G401 (cell line): ENCODE measurements at regions not wholly inside any gene's neighbourhood (a gene's known extent, or its start where the extent isn't known, plus 50 kb on each side); places are given as distances from the start of the nearest gene placed in this dataset.
"Not testable (repeated sequence)": the region's sequence is repeated elsewhere in the genome, so short reads cannot be mapped to it uniquely, and the experiment has no call there.

Experiments used
- DNase-seq: peaks from one replicate; pipeline ENCODE4 v3.0.0-alpha.2; 2015; ENCODE audit warnings: low spot score
- in situ Hi-C: cut with HindIII; loops from 2 replicates; pipeline ENCODE4 v1.10.0; 2016; ENCODE audit warnings: low sequenced_read_pairs, mixed read lengths

DNA sequence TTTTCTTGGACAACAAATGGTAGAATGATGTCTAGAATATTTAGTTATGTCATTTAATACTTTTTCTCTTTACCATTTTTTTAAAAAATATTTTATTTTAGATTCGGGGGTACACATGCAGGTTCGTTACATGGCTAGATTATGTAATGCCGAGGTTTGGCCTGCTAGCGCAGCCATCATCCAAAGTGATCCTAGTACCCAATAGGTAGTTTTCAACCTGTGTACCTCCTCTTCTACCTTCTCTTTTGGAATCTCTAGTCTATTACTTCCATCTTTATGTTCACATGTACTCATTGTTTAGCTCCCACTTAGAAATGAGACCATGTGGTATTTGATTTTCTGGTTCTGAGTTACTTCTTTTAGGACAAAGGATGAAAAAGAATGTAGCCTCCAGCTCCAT is 100.2 kb upstream of the TPTE start:
- DNase-seq, in situ Hi-C loops: not testable (repeated sequence)

DNA sequence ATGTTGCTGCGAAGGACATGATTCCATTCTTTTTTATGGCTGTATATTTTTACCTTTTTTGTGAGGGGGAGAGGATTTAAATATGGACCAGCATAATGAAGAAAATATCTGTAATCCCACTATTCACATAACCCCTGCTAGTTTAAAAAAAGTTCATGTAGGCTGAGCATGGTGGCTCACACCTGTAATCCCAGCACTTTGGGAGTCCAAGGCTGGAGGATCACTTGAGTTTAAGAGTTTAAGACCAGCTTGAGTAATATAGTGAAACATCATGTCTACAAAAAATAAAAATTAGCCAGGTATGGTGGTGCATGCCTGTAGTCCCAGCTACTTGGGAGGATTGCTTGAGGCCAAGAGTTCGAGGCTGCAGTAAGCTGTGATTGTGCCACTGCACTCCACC is 99.8 kb upstream of the TPTE start:
- in situ Hi-C loops, DNase-seq: not testable (repeated sequence)

DNA sequence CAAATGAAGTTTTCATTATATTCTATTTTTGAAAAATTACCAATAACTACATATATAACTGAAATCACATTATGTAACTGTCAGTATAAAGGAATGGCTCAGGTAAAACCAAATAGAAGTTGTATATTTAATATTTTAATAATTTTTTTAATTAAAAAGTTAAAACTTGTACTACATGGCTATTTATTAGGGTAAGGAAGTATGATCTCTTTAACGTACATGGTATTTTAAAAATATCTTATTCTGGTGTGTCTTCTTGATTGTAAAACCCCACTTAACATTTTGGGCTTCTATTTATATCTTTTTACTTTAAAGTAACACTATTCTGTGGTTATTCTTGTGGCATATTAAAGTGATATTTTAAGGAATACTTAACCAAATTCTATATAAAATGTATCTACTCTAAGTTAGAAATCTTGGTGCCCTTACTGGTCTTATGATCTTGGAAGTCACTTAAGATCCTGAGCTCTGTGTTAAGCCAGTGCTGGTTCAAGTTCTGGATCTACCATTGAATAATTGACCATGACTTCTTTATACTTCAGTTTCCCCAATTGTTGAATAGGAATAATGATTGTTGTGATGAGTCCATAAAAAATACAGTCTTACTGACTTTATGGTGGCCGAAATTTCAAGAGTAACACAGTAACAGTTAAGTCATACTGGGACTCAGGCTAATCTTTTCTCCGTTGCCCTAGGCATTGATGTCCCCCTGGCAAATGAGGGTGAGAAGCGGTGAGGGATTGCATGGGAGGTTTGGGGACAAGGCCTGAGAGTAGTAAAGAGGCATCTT is 97.1 kb upstream of the TPTE start:
- in situ Hi-C loops, DNase-seq: not testable (repeated sequence)

DNA sequence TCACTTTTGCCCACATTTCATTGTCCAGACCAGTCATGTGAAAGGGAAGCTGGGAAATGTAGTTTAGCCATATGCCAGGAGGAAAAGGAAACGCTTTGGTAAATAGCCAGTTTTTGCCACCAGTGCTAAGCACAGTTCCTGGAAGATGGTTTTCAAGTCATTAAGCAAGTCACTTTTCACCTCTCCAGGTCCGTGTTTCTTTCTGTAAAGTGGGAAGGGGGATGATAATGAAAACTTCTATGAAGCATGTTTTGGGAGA is 96.6 kb upstream of the TPTE start:
- DNase-seq, in situ Hi-C loops: not testable (repeated sequence)

DNA sequence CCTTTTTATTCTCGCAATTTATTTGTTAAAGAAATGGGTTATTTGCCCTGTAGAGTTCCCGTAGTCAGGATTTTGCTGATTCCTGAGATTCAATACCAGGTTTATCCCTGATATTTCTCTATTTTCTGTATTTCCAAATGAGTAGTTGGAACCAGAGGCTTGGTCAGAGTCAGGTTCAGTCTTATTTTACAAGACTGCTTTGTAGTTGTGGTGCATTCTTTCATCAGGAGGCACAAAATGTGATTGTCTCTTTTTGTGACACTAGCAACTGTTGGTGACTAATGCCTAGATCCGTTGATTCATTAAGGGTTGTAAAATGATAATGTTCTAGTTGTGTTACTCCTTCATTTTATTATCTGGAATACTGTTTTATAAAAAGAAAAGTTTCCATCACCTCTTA is 95.5 kb upstream of the TPTE start:
- no peak for DNase-seq
- in situ Hi-C loops = no loop called here

DNA sequence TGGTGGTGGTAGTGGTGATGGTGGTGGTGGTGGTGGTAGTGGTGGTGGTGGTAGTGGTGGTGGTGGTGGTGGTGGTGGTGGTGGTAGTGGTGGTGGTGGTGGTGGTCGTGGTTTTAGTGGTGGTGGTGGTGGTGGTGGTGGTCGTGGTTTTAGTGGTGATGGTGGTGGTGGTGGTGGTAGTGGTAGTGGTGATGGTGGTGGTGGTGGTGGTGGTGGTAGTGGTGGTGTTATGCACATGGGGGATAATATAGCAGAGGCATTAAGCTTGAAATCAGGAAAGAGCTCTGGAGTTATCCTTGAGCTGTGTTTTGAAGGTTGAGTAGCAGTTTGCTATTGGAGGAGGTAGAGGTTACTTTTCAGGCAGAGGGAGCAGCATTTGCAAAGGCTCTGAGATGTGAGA is 94.6 kb upstream of the TPTE start:
- in situ Hi-C loops, DNase-seq: not testable (repeated sequence)

DNA sequence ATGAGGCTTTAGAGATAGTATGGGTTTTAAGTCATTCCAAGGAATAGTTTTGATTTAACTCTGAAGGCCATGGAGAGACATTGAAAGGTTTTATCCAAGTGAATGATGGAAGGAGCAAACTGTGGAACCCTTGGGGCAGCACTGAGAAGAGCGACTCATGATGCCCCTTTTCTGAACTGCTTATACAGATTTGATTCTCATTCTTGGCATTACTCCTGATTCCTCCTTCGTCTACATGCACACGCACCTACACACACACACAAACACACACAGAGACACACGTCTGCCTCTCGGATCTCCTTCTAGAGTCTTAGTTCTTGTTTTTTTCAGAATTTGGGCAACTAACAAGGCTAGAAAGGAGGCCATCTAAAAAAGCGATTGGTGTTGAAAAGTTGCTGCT is 94.1 kb upstream of the TPTE start:
- DNase-seq = not testable (repeated sequence)

DNA sequence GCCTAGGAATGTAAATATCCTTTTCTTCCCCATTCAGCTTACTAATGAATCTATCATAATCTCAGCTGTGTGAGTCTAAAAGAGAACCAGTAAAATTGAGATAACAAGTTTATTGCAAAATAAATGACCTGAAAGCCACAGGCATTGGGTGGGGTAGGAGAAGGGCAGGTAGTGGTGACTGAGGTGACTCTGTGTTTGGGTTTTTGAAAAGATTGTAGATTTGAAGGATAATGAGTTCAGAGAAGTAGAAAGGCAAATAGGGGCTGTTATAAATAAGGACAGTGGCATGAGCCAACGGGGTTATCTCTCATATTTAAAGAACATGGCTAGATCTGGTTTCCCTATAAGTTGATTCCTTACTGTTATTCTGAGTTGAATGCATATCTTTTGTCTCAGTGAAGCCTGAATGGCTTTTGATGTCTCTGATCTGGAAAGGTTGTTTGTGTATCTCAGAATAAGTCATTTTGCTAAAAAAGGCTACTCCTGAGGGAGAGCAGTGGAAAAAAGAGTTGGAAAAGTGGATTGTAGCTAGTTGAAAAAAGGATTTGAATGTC is 92.3 kb upstream of the TPTE start:
- in situ Hi-C loops, DNase-seq: not testable (repeated sequence)

More for the DNA sequence above, 94.1 kb upstream of the TPTE start:
- in situ Hi-C loops = not testable (repeated sequence)

DNA sequence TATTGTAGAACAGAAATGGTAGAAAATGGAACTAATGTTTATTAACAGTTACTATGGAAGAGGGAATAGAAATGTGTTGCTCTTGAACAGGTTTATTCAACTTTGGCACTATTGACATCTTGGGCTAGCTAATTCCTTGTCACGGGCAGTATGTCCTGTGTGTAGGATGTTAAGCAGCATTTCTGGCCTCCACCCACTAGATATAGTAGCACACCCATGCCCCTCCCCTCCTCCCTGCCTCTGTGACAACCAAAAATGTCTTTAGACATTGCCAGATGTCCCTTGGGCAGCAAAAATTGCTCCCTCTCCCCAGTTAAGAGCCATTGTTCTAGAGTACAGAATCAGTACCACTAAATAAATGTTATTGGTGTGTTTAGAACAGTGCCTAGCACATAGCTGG is 91.4 kb upstream of the TPTE start:
- in situ Hi-C loops = no loop called here
- no peak for DNase-seq

DNA sequence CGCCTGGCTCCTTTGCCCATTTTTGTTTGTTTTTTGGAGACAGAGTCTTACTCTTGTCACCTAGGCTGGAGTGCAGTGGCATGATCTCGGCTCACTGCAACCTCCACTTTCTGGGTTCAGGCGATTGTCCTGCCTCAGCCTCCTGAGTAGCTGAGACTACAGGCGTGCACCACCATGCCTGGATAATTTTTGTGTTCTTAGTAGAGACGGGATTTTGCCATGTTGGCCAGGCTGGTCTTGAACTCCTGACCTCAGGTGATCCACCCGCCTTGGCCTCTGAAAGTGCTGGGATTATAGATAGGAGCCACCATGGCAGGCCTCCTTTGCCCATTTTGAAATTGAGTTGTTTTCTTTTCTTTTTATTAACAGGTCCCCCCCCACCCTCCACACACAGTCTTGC is 89.4 kb upstream of the TPTE start:
- in situ Hi-C loops = not testable (repeated sequence)

DNA sequence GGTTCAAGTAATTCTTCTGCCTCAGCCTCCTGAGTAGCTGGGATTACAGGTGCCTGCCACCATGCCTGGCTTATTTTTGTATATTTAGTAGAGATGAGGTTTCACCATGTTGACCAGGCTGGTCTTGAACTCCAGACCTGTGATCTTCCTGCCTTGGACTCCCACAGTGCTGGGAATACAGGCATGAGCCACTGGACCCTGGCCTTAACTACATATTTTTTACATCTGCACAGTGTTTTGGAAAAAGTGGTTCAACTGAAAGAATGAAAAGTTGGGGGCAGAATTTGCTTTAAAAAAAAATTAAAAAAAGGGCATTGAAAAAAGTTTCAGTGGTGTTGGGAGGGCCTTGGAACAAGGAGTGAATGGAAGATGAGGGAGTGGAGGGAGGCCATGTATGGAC is 88.9 kb upstream of the TPTE start:
- in situ Hi-C loops, DNase-seq: not testable (repeated sequence)

More for the DNA sequence above, 89.4 kb upstream of the TPTE start:
- not testable (repeated sequence) for DNase-seq

DNA sequence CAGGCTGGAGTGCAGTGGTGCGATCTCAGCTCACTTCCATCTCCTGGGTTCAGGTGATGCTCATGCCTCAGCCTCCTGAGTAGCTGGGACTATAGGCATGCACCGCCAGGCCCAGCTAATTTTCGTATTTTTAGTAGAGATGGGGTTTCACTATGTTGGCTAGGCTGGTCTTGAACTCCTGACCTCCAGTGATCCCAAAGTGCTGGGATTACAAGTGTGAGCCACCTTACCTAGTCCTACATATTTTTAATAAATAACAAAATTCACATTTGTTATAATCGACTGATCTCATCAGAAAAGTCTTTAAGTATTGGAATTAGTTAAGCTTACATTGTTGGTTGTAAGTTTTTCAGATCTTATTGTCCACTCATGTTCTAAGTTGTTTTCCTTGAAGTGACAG is 83.4 kb upstream of the TPTE start:
- DNase-seq, in situ Hi-C loops: not testable (repeated sequence)

DNA sequence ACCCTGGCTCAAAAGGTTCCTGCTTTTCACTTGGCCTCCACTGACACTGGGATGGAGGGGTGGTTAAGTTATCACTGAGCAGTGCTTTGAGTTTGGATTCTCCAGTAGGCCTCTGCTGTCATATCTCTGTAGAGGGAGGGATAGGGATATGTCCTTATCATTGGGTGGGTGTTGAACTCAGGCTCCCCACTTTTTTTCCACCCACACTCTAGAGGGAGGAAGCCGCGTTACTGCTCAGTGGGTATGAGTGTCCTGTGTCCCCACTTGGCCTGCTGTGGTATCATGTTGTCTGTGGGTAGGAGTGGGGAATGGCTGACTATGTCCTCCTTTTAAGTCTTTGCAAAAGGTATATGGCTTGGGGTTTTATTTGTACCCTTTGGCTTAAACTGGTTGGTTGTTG is 80.7 kb upstream of the TPTE start:
- DNase-seq, in situ Hi-C loops: not testable (repeated sequence)

DNA sequence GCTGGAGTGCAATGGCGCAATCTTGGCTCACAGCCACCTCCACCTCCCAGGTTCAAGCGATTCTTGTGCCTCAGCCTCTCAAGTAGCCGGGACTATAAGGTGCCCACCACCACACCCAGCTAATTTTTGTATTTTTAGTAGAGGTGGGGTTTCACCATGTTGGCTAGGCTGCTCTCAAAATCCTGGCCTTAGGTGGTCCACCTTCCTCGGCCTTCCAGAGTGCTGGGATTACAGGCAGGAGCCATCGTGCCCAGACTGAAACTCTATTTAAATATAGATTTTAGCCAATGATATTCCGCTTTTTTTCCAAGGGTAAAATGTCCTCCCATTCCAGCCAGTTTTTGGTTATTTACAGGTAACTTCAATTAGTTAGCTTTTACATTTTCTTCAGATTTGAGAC is 79.4 kb upstream of the TPTE start:
- in situ Hi-C loops, DNase-seq: not testable (repeated sequence)

DNA sequence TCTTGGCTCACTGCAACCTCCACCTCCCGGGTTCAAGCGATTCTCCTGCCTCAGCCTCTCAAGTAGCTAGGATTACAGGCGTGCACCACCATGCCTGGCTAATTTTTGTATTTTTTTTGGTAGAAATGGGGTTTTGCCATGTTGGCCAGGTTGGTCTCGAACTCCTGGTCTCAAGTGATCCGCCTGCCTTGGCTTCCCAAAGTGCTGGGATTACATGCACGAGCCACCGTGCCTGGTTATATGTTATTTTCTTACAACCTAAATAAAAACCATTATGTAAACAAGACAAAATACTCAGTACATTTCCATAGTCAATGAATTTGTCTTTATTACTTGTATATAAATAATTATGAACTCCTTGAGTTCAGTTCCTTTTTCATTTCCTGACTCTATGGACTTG is 75.7 kb upstream of the TPTE start:
- in situ Hi-C loops, DNase-seq: not testable (repeated sequence)

DNA sequence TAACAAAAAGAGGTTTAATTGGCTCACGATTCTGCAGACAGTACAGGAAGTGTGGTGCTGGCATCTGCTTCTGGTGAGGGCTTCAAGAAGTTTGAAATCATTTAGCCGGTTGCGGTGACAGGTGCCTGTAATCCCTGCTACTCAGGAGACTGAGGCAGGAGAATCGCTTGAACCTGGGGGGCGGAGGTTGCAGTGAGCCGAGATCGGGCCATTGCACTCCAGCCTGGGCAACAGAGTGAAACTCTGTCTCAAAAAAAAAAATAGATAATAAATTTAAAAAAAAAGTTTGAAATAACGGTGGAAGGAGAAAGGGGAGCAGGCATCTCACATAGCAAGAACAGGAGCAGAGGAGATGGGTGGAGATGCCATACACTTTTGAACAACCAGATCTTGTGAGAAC is 71.9 kb upstream of the TPTE start:
- in situ Hi-C loops, DNase-seq: not testable (repeated sequence)

DNA sequence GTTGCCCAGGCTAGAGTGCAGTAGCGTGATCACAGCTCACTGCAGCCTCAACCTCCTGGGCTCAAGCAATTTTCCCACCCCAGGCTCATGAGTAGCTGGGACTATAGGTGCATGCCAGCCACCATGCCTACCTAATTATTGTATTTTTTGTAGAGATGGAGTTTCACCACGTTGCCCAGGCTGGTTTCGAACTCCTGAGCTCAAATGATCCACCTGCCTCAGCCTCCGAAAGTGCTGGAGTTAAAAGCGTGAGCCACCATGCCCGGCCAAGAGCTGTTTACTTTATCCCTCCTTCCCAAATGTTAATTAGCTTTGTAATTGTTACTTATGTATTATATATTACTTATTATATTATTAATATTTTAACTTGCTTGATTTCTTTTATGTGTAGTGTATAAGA is 70.1 kb upstream of the TPTE start:
- in situ Hi-C loops = not testable (repeated sequence)

DNA sequence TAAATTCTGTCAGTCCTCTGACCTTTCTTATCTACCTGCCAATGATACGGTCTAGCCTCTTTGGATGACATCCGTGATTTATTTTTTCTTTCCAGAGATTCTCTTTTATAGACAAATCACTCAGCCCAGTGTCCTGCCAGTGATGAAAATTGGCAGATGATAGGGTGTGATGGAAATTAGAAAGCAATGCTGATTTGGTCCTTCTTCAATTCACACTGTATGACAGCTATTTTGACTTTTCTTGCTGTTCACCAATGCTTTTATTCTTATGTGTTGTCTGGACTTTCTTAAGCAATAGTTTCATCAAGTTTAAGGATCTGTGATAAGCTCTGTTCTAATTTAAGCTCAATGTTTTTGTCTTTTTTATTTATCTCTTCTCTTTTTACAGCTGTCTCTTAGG is 63.6 kb upstream of the TPTE start:
- in situ Hi-C loops, DNase-seq: not testable (repeated sequence)

More for the DNA sequence above, 70.1 kb upstream of the TPTE start:
- not testable (repeated sequence) for DNase-seq

DNA sequence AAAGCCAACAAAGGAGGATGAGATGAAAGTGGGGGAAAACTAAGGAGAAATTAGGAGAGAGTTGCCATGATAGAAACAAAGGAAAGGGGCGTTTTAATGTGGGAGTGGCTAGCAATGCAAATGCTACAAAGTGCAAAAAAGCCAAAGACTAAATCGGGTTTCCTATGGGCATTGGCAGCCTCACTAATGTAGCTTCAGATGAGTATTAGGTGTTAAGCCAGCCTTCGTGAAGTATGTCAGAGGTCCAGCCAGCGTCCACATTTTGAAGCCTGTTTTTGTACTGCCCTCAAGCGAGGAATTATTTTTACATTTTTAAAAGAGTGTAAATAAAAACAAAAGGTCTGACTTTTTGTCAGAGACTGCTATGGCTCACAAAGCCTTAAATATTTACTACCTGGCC is 60.4 kb upstream of the TPTE start:
- in situ Hi-C loops, DNase-seq: not testable (repeated sequence)

DNA sequence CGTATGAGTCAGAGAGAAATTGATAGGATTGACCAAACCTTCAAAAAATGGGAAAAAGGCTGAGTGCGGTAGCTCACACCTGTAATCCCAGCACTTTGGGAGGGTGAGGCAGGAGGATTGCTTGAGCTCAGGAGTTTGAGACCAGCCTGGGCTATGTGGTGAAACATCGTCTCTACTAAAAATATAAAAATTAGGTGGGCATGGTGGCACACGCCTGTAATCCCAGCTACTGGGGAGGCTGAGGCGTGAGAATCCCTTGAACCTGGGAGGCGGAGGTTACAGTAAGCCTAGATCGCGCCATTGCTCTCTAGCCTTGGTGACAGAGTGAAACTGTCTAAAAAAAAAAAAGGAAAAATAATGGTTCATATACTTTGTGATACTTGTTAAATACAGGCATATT is 59.9 kb upstream of the TPTE start:
- DNase-seq, in situ Hi-C loops: not testable (repeated sequence)

DNA sequence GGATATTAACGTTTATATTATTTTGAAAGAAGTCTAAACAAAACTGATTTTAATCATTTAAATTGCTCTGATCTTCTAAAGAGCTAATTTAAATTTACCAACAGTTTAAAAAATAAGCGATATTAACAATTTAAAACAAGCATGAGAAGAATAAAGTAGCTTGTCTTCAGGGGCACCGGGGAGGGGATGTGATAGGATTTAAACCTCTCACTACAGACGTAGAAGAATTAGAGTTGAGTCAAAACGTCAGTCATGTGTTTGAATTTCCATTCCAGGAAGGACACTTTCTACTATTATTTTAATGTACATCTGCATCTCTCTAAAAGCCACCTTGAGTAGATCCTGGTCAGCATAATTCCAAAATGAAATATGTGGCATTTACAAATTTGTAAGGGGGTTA is 58.2 kb upstream of the TPTE start:
- no peak for DNase-seq

More for the DNA sequence above, 58.2 kb upstream of the TPTE start:
- in situ Hi-C loops = no loop called here
